Fibroblast of the aortic adventitia (primary cell): ENCODE measurements at regions not wholly inside any gene's neighbourhood (a gene's known extent, or its start where the extent isn't known, plus 50 kb on each side); places are given as distances from the start of the nearest gene placed in this dataset.

ENCODE experiments used
- DNase-seq: peaks from one replicate; pipeline ENCODE4 v3.0.0-alpha.2; 2010; ENCODE audit warnings: low read depth
- H3K4me3 ChIP-seq: 2 replicates; pipeline ENCODE4 v1.5.1; 2011; ENCODE audit warnings: low read depth, mild to moderate bottlenecking, control low read depth, low read length, moderate library complexity
- CTCF ChIP-seq: IDR thresholded peaks from 2 replicates; pipeline ENCODE4 v1.5.1; 2011; ENCODE audit warnings: mild to moderate bottlenecking, low read length, control low read depth, inconsistent platforms; ENCODE audit not compliant: insufficient read depth

- TF ChIP-seq CTCF = no peak
- no peak overlapping the region for H3K4me3 ChIP-seq
- DNase-seq = no peak
Measured at GRCh38 chr2:188220535-188220934, 71.1 kb upstream of the GULP1 start.

GRCh38 chr2:188227713-188228112 is 64.0 kb upstream of the GULP1 start:
- H3K4me3 ChIP-seq = no peak overlapping the region
- no peak for DNase-seq
- TF ChIP-seq CTCF = no peak

- no peak for DNase-seq
- no peak overlapping the region for H3K4me3 ChIP-seq
- TF ChIP-seq CTCF = no peak
Measured at GRCh38 chr2:188235364-188235763, 56.3 kb upstream of the GULP1 start.

- no peak overlapping the region for H3K4me3 ChIP-seq
- no peak for TF ChIP-seq CTCF
- DNase-seq = no peak
Measured at GRCh38 chr2:188238386-188238785, 53.3 kb upstream of the GULP1 start.
